ENCODE measurements at regions not wholly inside any gene's neighbourhood (a gene's known extent, or its start where the extent isn't known, plus 50 kb on each side); places are given as distances from the start of the nearest gene placed in this dataset.

DNA sequence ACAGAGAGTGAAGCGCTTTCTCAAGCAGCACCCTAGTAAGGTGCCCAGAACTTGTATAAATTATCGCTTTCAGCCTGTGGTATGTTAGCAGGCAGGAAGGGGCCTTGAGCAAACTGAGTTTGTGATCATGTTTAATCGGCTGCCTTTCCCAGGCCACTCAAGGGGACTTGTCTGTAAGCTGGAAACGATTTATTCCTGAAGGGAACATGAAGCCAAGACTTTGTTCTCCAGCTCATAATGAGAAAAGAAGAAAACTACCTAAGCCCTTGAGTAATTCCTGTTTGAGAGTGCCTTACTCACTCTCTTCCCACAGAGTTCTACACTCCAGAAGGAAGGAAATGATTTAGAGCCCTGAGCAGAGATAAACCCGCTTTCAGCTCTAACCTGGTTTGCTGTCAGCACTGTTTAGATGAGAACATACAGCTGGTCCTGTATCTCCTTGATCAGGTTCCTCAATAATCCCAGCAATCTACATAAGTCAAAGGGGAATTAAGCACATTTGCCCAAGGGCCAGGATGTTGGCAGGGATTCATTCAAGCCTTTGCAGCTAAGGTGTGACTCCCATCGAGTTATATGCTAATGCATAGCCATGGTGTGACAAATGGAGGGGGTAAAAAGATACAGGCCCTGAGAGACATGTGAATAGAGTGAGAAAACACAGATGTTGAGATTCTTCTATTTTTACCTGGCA lies 187.7 kb upstream of the SLC24A5 start:
- no peaks in the 10 kb centered on the region for H3K36me3 ChIP-seq (replicated peaks; ENCODE audit: insufficient read depth, low read depth)
- H3K27ac ChIP-seq = no peak overlapping the region
- no peak overlapping the region for H3K4me2 ChIP-seq
- H3K9me3 ChIP-seq (ENCODE audit: low read depth) = no peaks in the 10 kb centered on the region
- no peaks in the 10 kb centered on the region for H3K9me2 ChIP-seq (replicated peaks; ENCODE audit: insufficient read depth)
- no peaks in the 10 kb centered on the region for H4K20me1 ChIP-seq (ENCODE audit: insufficient read depth, poor library complexity, severe bottlenecking)
- no peak overlapping the region for H2AFZ ChIP-seq
- 54% methylated on average over 6 of the region's 6 CpGs for WGBS (ENCODE audit: low lambda C conversion rate, missing lambda C conversion rate)
- no peak for DNase-seq (ENCODE audit: low spot score)
- peaks cover 2% of the 10 kb centered on the region for H3K27me3 ChIP-seq
- H3K4me1 ChIP-seq (ENCODE audit: insufficient read depth) = no peaks in the 10 kb centered on the region
- TF ChIP-seq EZH2phosphoT487 (IDR thresholded peaks at IDR 0.05; ENCODE audit: low read depth, severe bottlenecking, unreplicated experiment) = no peak
- TF ChIP-seq, protein P1, sequence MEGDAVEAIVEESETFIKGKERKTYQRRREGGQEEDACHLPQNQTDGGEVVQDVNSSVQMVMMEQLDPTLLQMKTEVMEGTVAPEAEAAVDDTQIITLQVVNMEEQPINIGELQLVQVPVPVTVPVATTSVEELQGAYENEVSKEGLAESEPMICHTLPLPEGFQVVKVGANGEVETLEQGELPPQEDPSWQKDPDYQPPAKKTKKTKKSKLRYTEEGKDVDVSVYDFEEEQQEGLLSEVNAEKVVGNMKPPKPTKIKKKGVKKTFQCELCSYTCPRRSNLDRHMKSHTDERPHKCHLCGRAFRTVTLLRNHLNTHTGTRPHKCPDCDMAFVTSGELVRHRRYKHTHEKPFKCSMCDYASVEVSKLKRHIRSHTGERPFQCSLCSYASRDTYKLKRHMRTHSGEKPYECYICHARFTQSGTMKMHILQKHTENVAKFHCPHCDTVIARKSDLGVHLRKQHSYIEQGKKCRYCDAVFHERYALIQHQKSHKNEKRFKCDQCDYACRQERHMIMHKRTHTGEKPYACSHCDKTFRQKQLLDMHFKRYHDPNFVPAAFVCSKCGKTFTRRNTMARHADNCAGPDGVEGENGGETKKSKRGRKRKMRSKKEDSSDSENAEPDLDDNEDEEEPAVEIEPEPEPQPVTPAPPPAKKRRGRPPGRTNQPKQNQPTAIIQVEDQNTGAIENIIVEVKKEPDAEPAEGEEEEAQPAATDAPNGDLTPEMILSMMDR (IDR thresholded peaks at IDR 0.05; ENCODE audit: poor library complexity) = no peak
- no peak for TF ChIP-seq EZH2 (IDR thresholded peaks at IDR 0.05; ENCODE audit: borderline replicate concordance)
- no peaks in the 10 kb centered on the region for H3K79me2 ChIP-seq
- H3K4me3 ChIP-seq = no peak overlapping the region

DNA sequence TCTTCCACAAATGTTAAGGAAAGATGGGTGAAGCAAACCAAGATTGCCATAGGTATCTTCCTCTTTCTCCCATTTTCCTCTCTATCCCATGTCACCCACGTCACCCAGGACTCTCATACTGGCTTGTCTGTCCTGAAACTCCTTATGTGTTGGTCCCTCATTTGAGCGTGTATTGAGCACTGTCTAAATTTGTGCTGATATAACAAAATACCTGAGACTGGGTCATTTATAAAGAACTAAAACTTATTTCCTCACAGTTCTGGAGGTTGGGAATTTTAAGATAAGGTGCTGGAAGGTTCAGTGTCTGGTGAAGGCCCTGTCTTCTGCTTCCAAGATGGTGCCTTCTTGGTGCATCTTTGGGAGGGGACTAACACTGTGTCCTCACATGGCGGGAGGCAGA lies 186.9 kb upstream of the SLC24A5 start:
- no peaks in the 10 kb centered on the region for H3K79me2 ChIP-seq
- no peaks in the 10 kb centered on the region for H3K9me2 ChIP-seq (replicated peaks; ENCODE audit: insufficient read depth)
- WGBS (ENCODE audit: low lambda C conversion rate, missing lambda C conversion rate) = 94% methylated on average over 3 of the region's 3 CpGs
- H2AFZ ChIP-seq = no peak overlapping the region
- no peak for DNase-seq (ENCODE audit: low spot score)
- H3K4me3 ChIP-seq = no peak overlapping the region
- H3K4me2 ChIP-seq = no peak overlapping the region
- H3K36me3 ChIP-seq (replicated peaks; ENCODE audit: insufficient read depth, low read depth) = no peaks in the 10 kb centered on the region
- TF ChIP-seq, protein P1 (IDR thresholded peaks at IDR 0.05; ENCODE audit: poor library complexity) = no peak
- TF ChIP-seq EZH2phosphoT487 (IDR thresholded peaks at IDR 0.05; ENCODE audit: low read depth, severe bottlenecking, unreplicated experiment) = no peak
- no peak for TF ChIP-seq EZH2 (IDR thresholded peaks at IDR 0.05; ENCODE audit: borderline replicate concordance)
- no peaks in the 10 kb centered on the region for H4K20me1 ChIP-seq (ENCODE audit: insufficient read depth, poor library complexity, severe bottlenecking)
- no peaks in the 10 kb centered on the region for H3K4me1 ChIP-seq (ENCODE audit: insufficient read depth)
- peaks cover 6% of the 10 kb centered on the region for H3K27me3 ChIP-seq
- H3K9me3 ChIP-seq (ENCODE audit: low read depth) = no peaks in the 10 kb centered on the region
- no peak overlapping the region for H3K27ac ChIP-seq

DNA sequence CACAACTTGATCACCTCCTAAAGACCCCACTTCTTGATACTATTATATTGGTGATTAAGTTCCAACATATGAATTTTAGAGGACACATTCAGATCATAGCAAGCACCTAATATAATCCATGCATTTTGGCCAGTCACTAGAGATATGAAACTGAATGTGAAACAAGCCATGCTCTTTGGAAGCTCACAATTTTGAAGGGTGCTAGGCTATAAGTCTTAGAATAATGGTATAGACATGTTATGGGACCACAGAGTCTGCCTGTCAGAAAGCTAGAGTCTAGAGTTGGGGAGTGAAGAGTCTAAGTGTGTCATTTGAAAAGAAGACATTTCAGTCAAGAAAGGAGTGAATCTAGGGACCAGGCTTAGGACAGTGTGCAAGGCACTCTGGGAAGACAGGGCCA lies 186.4 kb upstream of the SLC24A5 start:
- H3K79me2 ChIP-seq = no peaks in the 10 kb centered on the region
- H3K4me3 ChIP-seq = no peak overlapping the region
- no peak overlapping the region for H3K27ac ChIP-seq
- TF ChIP-seq EZH2phosphoT487 (IDR thresholded peaks at IDR 0.05; ENCODE audit: low read depth, severe bottlenecking, unreplicated experiment) = no peak
- TF ChIP-seq EZH2 (IDR thresholded peaks at IDR 0.05; ENCODE audit: borderline replicate concordance) = no peak
- TF ChIP-seq, protein P1 (IDR thresholded peaks at IDR 0.05; ENCODE audit: poor library complexity) = no peak
- no peaks in the 10 kb centered on the region for H3K4me1 ChIP-seq (ENCODE audit: insufficient read depth)
- DNase-seq (ENCODE audit: low spot score) = no peak
- no peaks in the 10 kb centered on the region for H3K9me3 ChIP-seq (ENCODE audit: low read depth)
- H3K36me3 ChIP-seq (replicated peaks; ENCODE audit: insufficient read depth, low read depth) = no peaks in the 10 kb centered on the region
- H3K27me3 ChIP-seq = peaks cover 6% of the 10 kb centered on the region
- no peaks in the 10 kb centered on the region for H4K20me1 ChIP-seq (ENCODE audit: insufficient read depth, poor library complexity, severe bottlenecking)
- no peak overlapping the region for H3K4me2 ChIP-seq
- no peak overlapping the region for H2AFZ ChIP-seq
- no peaks in the 10 kb centered on the region for H3K9me2 ChIP-seq (replicated peaks; ENCODE audit: insufficient read depth)

DNA sequence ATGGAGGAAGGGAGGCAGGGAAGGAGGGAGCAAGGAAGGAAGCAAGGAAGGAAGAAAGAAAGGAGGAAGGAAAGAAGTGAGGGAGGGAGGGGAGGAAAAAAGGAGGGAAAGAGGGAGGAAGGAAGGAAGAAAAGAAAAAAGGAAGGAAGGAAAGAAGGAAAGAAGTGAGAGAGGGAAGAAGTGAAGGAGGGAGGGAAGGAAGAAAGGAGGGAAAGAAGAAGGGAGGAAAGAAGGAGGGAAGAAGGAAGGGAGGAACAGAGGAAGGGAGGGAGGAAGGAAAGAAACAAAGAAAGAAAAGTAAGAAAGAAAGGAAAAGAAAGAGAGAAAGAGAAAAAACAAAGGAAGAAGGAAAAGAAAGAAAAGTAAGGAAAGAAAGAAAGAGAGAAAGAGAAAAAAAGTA lies 183.0 kb upstream of the SLC24A5 start:
- H3K36me3 ChIP-seq (replicated peaks; ENCODE audit: insufficient read depth, low read depth) = no peaks in the 10 kb centered on the region
- H3K79me2 ChIP-seq = no peaks in the 10 kb centered on the region
- H4K20me1 ChIP-seq (ENCODE audit: insufficient read depth, poor library complexity, severe bottlenecking) = no peaks in the 10 kb centered on the region
- no peaks in the 10 kb centered on the region for H3K9me3 ChIP-seq (ENCODE audit: low read depth)
- H3K9me2 ChIP-seq (replicated peaks; ENCODE audit: insufficient read depth) = no peaks in the 10 kb centered on the region
- no peak for DNase-seq (ENCODE audit: low spot score)
- H3K4me2 ChIP-seq = no peak overlapping the region
- no peak overlapping the region for H3K27ac ChIP-seq
- H3K4me1 ChIP-seq (ENCODE audit: insufficient read depth) = no peaks in the 10 kb centered on the region
- TF ChIP-seq EZH2phosphoT487 (IDR thresholded peaks at IDR 0.05; ENCODE audit: low read depth, severe bottlenecking, unreplicated experiment) (no peak), EZH2 (IDR thresholded peaks at IDR 0.05; ENCODE audit: borderline replicate concordance) (no peak)
- TF ChIP-seq, protein P1 (IDR thresholded peaks at IDR 0.05; ENCODE audit: poor library complexity) = no peak
- no peak overlapping the region for H2AFZ ChIP-seq
- no peak overlapping the region for H3K4me3 ChIP-seq
- H3K27me3 ChIP-seq = peaks cover 6% of the 10 kb centered on the region
